Fibroblast of the aortic adventitia (primary cell): ENCODE measurements at regions not wholly inside any gene's neighbourhood (a gene's known extent, or its start where the extent isn't known, plus 50 kb on each side); places are given as distances from the start of the nearest gene placed in this dataset.
A peak's percentile ranks its signal among the peaks of the same experiment; 100 is the strongest.

Experiments used
- DNase-seq: peaks from one replicate; pipeline ENCODE4 v3.0.0-alpha.2; 2010; ENCODE audit warnings: low read depth
- H3K4me3 ChIP-seq: 2 replicates; pipeline ENCODE4 v1.5.1; 2011; ENCODE audit warnings: low read depth, mild to moderate bottlenecking, control low read depth, low read length, moderate library complexity
- TF ChIP-seq, protein P1 (sequence below): IDR thresholded peaks from 2 replicates; pipeline ENCODE4 v1.5.1; 2011; ENCODE audit warnings: mild to moderate bottlenecking, low read length, control low read depth, inconsistent platforms; ENCODE audit not compliant: insufficient read depth

DNA sequence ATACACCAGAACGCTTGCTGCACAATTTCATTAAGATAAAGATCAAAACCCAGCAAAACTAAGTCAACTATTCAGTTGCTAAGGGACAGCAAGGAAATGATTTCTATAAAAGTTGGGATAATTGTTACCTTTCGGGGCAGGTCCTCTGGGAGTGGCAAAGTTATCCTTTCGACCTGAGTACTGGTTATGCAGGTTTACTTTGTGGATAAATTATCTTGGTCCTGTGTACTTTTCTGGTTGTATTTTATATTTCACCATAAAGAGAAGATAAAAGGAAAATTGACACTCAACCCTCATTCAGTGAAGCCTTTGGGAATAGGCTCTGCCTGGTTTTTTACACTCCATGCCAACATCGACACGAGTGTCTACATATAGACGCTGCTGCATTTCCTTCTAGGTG is 146.5 kb downstream of the SYK start:
- no peak for DNase-seq
- no peak overlapping the region for H3K4me3 ChIP-seq
- TF ChIP-seq, protein P1, sequence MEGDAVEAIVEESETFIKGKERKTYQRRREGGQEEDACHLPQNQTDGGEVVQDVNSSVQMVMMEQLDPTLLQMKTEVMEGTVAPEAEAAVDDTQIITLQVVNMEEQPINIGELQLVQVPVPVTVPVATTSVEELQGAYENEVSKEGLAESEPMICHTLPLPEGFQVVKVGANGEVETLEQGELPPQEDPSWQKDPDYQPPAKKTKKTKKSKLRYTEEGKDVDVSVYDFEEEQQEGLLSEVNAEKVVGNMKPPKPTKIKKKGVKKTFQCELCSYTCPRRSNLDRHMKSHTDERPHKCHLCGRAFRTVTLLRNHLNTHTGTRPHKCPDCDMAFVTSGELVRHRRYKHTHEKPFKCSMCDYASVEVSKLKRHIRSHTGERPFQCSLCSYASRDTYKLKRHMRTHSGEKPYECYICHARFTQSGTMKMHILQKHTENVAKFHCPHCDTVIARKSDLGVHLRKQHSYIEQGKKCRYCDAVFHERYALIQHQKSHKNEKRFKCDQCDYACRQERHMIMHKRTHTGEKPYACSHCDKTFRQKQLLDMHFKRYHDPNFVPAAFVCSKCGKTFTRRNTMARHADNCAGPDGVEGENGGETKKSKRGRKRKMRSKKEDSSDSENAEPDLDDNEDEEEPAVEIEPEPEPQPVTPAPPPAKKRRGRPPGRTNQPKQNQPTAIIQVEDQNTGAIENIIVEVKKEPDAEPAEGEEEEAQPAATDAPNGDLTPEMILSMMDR: no peak

DNA sequence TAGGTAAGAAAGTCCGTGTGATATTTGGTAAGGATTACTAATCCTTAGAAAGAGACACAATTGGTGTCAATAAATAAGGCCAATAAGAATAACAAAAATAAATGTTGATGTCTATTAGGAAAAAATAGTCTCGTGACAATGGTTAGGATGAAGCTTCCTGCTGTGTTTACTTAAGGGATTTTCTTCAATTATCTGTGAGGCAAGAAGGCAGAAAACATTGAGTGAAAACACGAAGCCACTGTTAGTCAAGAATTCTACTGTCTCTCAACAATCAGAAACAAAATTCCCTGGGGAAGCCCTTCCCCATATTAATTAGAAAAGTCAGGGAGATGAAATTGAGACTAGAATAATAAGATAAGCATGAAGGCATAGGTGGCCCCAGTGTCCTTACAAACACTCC is 149.0 kb downstream of the SYK start:
- TF ChIP-seq, protein P1: no peak
- no peak for DNase-seq
- H3K4me3 ChIP-seq: no peak overlapping the region

DNA sequence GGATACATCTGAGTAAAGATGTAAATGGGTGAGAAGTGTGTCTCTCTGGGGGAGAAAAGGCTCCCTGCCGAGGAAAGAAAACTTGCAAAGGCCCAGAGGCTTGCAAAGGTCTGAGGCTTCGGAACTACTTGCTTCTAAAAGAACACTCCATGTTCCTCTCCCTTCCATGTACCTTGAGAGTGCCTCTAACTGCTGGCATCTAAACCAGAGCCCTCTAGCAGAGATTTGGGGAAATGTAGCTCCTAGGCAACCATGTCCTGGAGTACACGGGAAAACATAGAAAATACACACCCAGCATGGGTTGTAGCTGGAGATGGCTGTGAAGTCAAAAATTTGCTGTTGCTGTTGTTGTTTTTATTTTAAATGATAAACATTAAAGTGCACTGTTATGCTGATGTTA is 151.6 kb downstream of the SYK start:
- no peak overlapping the region for H3K4me3 ChIP-seq
- no peak for DNase-seq
- TF ChIP-seq, protein P1: no peak

DNA sequence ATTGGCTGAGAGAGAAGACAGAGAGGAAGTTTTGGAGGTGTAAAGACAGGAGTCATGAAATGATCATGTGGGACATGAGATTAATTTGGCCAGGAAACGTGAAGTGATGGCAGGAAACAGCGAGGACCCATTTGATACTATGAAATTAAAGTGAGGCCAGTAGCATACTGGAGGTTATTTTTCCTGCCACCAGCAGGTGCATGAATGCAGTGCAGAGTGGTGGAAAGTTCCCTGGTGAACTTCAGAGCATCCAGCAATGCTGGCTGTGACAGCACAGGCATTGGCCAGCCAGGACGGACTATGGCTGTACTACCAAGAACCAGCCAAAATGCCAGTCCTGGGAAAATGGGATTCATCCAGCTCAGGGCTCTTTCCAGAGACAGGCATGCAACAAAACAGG is 152.2 kb downstream of the SYK start:
- TF ChIP-seq, protein P1: no peak
- no peak overlapping the region for H3K4me3 ChIP-seq
- DNase-seq: no peak

DNA sequence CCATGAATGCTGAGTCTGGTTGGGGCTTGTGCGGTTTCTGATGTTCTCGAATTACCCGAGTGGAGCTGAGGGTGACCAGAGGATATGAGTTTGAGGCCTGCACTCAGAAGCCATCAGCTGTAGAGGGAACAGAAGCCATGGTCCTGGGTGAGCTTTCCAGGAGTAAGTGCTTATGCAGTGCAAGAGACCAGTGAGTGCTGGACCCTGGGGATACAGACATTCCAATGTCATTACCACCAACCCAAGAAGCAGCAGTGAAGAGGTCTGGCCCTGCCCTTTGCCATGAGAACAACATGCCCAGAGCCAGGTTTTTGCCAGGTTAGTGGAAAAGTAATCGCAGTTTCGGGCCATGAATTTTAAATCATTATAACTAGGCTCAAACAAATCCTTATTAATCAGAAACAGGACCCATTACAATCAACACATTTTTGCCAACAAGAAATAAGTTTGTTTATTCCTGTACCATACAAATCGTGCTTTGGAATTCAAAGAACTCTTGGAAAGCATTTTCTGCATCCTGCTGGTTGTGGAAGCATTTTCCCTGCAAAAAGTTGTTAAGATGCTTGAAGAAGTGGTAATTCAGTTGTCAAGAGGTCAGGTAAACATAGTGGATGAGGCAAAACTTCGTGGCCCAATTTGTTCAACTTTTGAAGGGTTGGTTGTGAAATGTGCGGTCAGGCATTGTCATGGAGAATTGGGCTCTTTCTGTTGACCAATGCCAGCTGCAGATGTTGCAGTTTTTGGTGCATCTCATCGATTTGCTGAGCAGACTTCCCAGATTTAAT is 154.6 kb downstream of the SYK start:
- TF ChIP-seq, protein P1: no peak
- H3K4me3 ChIP-seq: no peak overlapping the region
- DNase-seq: peak; percentile 30

DNA sequence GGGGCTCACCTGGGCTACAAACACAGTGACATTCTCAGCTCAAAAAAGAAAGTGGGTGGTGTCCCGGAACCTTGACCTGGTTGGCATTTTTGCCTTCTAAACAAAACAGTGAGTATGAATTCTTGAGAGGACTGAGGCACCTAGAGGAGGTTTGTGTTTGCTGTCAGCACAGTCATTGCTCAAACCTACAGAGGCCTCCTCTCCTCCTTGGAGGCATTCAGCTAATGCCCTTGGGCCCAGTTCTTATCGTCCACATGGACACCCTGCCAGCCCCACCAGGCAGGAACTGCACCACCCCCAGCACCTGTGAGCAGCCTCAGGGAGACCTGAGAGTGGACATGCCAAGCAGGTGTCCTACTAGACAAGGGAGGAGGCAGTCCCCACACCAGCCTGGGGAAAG is 156.7 kb downstream of the SYK start:
- DNase-seq: no peak
- TF ChIP-seq, protein P1: no peak
- no peak overlapping the region for H3K4me3 ChIP-seq

DNA sequence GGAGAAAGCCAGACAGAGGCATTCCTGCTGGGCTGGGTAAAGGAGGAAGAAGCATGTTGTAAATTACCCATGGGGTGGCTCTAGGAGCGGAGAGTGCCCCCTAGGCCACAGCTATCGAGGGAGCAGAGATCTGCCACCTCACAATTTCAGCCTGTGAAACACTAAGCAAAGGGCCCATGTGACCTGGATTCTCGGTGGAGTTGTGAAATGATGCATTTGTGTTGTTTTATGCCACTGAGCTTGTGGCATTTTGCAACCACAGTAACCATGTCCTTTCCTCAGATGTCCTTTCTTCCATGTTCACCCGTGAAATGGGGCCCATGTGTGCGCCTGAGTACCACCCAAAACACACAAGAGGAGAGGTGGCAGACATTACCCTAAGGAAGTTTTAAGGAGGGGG is 159.3 kb downstream of the SYK start:
- TF ChIP-seq, protein P1: no peak
- peak; percentile 20 for DNase-seq
- H3K4me3 ChIP-seq: no peak overlapping the region
